Suppressor macrophage treated with lipopolysaccharide for 4 hours (primary cell): ENCODE measurements at regions not wholly inside any gene's neighbourhood (a gene's known extent, or its start where the extent isn't known, plus 50 kb on each side); places are given as distances from the start of the nearest gene placed in this dataset.
"Not testable (repeated sequence)": the region's sequence is repeated elsewhere in the genome, so short reads cannot be mapped to it uniquely, and the experiment has no call there.

ENCODE experiments used
- DNase-seq: peaks from one replicate; pipeline ENCODE4 v3.0.0-alpha.2; 2020

GRCh38 chr12:113726254-113726819, 239.8 kb downstream of the RBM19 start:
- DNase-seq = no peak

- no peak for DNase-seq
Measured at GRCh38 chr12:113725557-113725876, 240.6 kb downstream of the RBM19 start.

- no peak for DNase-seq
Measured at GRCh38 chr12:113724794-113725556, 241.2 kb downstream of the RBM19 start.

- DNase-seq = no peak
Measured at GRCh38 chr12:113723631-113724030, 242.5 kb downstream of the RBM19 start.

GRCh38 chr12:113722747-113723146, 243.4 kb downstream of the RBM19 start:
- DNase-seq = no peak

- DNase-seq = no peak
Measured at GRCh38 chr12:113720629-113721028, 245.5 kb downstream of the RBM19 start.

- no peak for DNase-seq
Measured at GRCh38 chr12:113719911-113720591, 246.1 kb downstream of the RBM19 start.

GRCh38 chr12:113713156-113713555, 241.5 kb upstream of the LHX5 start:
- DNase-seq = no peak

GRCh38 chr12:113712481-113712880, 240.8 kb upstream of the LHX5 start:
- DNase-seq = no peak

GRCh38 chr12:113710216-113710615, 238.5 kb upstream of the LHX5 start:
- no peak for DNase-seq

- DNase-seq = no peak
Measured at GRCh38 chr12:113709456-113709855, 237.8 kb upstream of the LHX5 start.

GRCh38 chr12:113702836-113703235, 231.2 kb upstream of the LHX5 start:
- DNase-seq = no peak

- no peak for DNase-seq
Measured at GRCh38 chr12:113702276-113702675, 230.6 kb upstream of the LHX5 start.

GRCh38 chr12:113700943-113701342, 229.3 kb upstream of the LHX5 start:
- DNase-seq = no peak

- DNase-seq = not testable (repeated sequence)
Measured at GRCh38 chr12:113699984-113700383, 228.3 kb upstream of the LHX5 start.

GRCh38 chr12:113698510-113698858, 226.8 kb upstream of the LHX5 start:
- DNase-seq = no peak

GRCh38 chr12:113697651-113698509, 226.2 kb upstream of the LHX5 start:
- DNase-seq = no peak

GRCh38 chr12:113697104-113697503, 225.4 kb upstream of the LHX5 start:
- no peak for DNase-seq

GRCh38 chr12:113693693-113694092, 222.0 kb upstream of the LHX5 start:
- no peak for DNase-seq

- DNase-seq = no peak
Measured at GRCh38 chr12:113689047-113689610, 217.5 kb upstream of the LHX5 start.

GRCh38 chr12:113688313-113688712, 216.6 kb upstream of the LHX5 start:
- no peak for DNase-seq

- DNase-seq = no peak
Measured at GRCh38 chr12:113684908-113685782, 213.5 kb upstream of the LHX5 start.
